Glomerular endothelial cell (primary cell): ENCODE measurements at regions not wholly inside any gene's neighbourhood (a gene's known extent, or its start where the extent isn't known, plus 50 kb on each side); places are given as distances from the start of the nearest gene placed in this dataset.
"Not testable (repeated sequence)": the region's sequence is repeated elsewhere in the genome, so short reads cannot be mapped to it uniquely, and the experiment has no call there.

Source experiments
- DNase-seq: peaks from one replicate; pipeline ENCODE4 v3.0.0-alpha.2; 2011; ENCODE audit warnings: low read depth, low spot score; ENCODE audit errors: extremely low read depth

DNA sequence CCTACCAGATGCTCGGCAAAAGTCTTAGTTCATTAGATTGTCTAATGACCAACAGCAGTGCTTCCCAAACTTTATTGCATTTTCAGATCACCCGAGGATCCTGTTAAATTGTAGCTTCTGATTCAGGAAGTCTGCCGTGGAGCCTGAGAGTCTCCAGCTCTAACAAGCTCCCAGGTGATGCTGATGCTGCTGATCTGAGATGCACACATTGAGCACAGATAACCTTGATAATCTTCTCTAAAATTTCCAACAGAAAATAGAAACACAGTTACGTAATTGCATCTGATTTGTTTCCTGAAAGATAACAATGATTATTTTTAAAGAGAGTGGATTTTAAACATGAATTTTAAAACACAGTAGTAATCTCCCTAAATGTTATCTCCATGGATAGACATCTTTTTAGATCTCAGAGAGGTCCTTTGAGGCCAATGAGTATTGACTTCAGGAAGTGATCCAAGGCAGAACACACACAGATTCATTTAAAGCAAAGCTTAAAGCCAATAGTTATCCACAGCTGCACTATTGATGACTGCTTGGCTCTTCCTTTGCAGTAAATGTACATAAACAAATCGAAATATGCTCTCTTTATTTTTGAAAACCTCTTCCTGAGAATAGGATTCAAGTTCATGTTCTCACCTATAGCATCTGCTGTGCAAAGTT, 122.8 kb upstream of the TNPO1 start:
- no peak for DNase-seq

DNA sequence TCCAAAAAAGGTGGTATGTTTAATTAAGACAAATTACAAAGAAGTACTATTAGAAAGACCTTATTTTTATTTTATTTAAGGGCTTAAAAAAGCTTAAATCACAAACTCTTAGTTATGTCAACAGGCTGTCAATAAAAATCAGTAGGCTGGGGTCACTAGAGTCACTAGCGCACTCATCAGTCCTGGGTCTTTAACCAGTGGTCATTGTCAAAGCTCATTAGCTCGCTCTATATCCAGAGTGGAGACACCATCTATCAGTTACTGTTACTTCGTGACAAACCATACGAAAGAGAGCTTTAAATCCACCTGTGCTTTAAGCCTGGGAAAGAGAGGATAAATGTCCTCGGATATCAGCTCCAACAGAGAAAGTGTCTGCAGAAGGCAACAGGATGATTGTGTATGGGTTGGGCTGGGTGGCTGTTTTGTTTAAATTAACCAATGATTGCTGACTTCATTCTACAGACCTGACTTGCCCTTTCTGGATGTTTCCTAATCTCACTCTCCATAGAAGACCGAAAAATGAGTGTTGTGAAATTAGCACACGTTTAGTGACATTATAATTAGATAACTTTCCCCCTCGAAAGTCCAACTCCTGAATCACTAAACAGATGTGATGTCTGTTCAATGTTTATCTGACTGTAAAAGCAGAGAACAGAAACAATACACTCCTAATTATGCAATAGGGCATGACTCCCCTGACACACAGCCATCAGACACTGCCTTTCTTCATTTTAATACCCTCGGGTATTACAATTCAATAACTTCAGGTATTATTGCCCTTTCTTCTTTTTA, 123.6 kb upstream of the TNPO1 start:
- no peak for DNase-seq

DNA sequence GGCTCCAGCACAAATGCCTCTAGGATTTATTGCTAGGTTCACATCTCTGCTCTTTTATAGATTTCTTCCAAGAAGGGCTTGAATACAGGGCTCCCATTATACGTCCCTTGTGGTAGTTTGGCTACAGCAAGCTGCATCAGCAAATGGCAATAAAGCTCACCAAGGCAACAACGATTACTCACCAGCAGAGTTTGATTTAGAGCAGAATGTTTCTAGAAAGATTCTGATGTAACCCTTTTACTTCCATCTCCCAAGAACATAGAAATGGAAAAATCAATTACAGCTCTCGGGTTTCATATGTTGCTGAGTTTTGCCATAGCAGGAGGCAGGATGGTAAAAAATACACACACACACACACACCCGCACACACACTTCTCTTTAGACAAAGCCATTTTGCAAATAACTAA, 124.2 kb upstream of the TNPO1 start:
- no peak for DNase-seq

DNA sequence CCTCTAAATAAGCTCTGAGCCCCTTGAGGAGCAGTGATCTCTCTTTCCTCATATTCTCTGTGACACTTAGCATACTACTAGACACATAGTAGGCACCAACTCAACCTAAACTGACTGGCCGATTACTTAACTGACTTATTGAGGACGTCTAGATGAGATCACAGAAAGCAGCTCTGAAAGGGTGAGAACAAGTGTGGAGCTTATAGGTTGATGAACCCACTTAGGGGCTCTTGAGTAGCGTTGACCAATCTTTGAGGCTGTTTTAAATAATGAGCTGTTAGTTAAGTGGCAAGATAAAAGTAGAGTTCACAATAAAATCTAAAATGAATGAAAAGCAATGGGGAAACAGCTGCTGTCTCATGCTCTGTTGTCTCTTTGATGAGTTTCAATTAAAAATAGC, 124.7 kb upstream of the TNPO1 start:
- no peak for DNase-seq

DNA sequence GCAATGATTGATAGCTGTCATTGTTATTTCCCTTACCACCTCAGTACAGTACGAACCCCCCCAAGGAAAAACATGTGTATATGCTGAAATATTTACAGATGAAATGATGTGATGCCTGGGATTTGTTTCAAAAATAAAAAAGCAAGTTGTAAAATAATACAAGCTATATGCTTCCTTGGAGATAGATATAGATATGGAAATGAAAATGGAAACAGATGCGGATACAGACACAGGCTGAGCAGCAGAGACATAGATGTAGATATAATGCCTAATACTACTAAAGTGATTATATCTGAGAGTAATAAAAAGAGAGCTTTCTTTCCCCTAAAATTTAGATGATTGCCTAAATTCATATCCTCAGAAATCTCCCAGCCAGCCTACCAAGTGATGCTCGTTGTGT, 127.5 kb upstream of the TNPO1 start:
- no peak for DNase-seq

DNA sequence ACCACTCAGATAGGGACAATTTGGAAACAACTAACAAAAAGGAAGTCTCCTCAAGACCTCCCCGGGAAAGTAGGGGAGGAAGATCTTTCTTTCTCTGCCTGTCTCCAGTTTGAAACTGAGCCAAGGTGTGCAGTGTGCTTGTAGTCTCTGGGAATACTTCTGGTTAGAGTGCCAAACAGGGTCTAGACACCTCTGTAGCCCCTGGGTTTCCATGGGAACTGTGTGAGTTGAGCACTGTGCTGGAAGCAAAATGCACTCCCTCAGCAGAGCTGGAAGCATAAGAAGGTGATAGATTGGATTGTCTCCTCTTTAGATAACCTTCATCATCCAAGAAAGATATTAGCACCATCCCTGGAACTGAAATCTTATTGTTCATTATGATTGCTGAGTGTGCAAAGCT, 129.2 kb upstream of the TNPO1 start:
- DNase-seq = no peak

DNA sequence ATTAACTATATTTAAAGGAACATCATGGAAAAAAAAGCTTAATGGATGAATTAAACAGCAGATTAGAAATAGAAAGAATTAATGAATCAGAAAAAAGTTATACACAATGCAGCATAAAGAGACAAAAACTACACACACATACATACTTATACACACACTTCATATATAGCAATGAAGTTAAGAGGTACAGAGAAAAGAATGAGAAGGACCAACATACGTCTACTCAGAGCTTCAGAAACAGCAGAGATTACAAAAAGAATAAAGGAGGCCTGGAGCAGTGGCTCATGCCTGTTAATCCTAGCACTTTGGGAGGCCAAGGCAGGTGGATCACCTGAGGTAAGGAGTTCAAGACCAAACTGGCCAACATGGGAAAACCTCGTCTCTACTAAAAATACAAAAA, 133.9 kb upstream of the TNPO1 start:
- no peak for DNase-seq

DNA sequence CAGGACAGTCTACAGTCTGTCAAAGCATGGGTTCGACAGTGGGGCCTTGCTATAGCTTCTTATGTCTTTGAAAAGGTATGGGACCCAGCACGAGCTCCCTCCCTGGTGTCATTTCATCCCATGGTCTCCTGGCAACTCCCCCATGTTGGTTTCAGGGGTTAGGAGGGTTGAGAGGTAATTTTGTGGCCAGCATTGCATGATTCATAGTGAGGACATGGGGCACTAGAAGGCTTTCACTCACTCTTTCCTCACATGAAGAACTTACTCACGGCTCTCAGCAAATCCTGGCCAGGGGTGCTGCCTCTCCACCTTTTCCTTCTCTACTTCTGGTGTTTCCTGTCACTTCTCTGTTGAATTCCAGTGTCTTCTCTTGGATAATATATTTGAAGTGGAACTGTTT, 134.7 kb upstream of the TNPO1 start:
- no peak for DNase-seq

DNA sequence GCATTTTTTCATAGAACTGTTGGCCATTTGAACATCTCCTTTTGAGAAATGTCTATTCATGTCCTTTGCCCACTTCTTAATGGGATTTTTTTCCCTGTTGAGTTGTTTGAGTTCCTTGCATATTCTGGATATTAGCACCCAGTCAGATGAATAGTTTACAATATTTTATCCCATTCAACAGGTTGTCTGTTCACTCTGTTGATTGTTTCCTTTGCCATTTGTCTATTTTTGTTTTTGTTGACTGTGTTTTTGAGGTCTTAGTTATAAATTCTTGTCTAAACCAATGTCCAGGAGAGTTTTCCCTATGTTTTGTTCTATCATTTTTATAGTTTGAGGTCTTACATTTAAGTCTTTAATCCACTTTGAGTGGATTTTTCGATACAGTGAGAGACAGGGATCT, 139.0 kb upstream of the TNPO1 start:
- DNase-seq = no peak

DNA sequence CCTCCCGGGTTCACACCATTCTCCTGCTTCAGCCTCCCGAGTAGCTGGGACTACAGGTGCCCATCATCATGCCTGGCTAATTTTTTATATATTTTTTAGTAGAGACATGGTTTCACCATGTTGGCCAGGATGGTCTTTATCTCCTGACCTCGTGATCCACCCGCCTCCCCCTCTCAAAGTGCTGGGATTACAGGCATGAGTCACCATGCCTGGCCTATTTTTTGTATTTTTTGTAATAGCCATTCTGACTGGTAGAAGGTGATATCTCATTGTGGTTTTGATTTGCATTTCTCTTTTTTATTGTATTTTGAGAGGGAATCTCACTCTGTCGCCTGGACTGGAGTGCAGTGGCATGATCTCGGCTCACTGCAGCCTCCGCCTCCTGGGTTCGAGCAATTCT, 139.6 kb upstream of the TNPO1 start:
- not testable (repeated sequence) for DNase-seq

DNA sequence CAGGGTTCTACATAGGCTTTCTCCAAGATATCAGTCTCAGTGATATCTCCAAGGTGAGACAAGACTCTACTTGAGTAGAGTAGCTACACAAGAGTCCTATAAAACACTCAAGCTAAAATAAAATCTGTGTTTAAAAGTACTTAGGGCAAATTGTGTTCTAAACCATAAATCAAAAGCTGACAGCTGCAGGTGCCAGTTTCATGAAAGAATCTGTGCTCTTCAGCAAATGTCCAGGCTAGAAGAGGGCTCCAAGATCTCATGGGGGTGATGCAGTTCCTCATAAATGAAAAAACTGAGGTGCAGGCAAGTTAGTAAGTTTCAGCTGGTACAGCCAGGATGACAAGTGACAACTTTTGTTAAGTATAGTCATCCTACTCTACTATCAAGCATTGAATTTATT, 142.8 kb upstream of the TNPO1 start:
- no peak for DNase-seq

DNA sequence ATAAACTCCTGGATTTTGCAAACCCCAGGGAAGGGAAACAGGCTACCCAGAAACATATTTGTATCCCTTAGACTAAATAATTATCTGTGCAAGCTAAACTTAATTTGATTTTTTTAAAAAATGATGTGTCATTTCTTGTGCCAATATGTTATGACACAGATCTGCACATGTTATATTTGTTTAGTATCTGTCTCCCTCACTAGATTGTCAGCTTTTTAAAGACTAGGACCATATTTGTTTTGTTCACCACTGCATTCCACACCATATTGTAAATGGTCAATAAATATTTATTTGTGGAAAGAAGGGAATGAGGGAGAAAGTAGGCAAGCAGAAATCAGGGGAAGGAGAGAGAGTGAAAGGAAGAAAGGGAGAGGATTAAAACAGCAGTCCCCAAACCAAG, 143.3 kb upstream of the TNPO1 start:
- DNase-seq = no peak

DNA sequence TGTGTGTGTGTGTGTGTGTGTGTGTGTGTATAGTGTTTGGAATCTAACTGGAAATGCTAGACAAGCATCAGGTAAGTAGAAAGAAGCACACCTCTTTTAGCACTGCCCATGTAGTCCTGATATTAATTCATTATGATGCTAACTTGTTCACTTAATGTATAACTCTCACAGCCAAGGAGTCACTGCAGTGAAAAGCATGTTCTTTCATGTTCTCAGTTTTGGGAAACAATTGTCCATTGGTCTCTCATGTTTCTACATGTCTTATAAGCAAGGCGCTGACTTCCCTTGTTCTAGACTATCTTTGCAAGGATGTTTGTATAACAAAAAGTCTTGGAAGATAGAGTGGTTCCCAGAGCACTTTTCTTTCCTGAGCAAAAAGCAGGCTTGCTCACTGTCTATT, 148.8 kb upstream of the TNPO1 start:
- DNase-seq = no peak

DNA sequence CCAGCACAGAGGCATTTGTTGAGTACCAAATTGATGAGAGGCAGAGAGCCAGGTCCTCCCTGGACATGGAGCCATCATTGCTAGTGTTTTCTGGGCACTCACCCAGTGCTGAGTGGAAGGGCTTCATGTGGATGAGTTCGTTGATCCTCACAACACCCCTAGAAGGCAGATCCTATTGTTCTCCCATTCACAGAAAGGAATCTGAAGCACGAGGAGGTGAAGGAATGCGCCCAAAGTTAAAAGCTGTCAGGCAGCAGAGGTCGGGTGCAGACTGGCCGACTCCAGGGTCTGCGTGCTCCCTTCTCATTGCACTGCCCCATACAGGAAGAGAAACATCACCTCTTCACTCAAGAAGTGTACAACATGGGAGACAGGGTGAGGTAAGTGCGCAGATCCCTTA, 153.5 kb upstream of the TNPO1 start:
- no peak for DNase-seq

DNA sequence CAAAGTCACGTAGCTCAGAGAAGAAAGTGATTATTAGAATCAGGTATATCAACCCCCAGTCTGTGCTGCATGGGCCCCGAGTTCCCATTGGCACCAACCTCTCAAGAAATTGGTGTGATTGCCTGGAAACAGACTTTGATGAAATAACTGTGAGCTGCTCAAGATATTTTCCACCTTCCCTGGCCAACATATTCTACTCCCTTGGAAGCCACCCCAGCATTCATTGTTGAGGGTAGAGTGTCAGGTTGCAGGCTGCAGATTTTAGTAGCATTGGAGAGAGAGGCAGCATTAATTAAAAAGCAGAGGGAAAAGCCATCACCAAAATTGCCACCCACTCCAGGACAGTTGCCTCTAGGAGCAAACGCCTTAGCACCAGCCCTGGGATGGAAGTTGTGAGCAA, 154.2 kb upstream of the TNPO1 start:
- DNase-seq = no peak

DNA sequence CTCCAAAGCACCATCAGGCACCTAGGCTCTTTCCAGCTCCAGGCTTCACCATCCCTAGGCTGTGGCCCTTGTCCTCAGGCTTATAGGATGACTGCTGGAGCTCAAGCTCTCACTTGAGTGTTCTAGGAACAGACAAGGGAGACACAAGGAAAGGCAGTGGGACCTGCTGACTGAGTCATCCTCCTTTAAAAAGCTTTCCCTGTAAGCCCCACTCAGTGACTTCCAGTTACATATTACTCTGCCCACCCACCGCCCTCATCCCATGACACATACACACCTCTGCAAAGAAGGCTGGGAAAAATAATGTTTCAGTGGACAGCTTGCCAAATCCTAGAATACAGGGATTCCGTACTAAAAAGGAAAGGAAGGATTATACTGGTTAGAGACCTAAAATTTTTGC, 154.2 kb upstream of the ZNF366 start:
- DNase-seq = no peak

DNA sequence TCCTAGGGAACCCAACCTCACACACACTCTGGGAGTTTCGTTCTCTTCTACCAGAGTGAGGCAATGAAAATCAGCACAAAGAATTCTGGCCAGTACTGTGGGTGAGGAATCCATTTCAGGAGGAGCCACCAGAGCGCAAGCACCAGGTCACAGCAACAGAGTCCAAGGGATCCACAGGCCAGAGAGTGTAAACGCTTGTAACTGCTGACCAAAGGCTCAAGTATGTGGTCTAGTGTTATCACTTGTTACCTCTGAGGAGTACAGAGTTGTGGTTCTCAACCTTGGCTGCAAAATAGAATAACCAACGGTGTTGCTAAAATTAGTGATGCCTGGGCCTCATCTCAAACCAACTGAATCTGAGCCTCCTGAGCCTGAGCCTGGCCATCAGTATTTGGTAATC, 152.5 kb upstream of the ZNF366 start:
- no peak for DNase-seq

DNA sequence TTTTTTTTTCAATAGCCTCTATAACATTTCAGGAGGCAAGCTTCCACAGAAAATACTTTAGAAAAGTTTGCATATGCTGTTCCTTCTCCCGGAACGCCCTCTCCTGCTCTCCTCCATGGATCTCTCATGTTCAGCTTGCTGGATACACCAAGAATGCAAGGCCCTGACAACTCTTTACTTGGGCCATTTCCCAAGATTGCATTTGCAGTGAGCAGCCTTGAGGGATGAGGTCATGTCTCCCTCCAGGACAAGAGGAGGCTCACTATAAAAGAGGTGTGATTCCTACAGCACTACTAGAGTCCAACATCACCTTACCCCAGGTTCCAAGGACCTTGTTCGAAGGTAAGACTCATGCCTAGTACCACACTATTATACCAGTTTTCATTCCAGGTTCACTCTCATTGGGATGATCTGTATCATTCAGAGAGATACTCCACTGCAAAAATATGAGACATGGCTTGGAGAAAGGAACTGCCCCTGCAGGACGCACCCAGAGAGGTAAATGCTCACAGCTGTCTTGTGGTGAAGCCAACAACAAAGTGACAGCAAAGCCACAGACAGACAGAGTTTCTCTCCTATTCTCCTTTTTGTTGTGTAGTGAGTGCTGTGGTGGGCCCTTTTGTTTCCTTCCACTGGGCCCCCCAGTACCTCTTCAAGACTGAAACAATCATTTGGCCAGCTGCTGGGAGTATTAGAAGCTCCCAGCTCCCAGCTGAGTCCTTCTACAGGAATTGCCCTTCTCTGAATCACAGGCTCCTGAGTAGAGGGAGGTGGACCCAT, 151.7 kb upstream of the ZNF366 start:
- no peak for DNase-seq

DNA sequence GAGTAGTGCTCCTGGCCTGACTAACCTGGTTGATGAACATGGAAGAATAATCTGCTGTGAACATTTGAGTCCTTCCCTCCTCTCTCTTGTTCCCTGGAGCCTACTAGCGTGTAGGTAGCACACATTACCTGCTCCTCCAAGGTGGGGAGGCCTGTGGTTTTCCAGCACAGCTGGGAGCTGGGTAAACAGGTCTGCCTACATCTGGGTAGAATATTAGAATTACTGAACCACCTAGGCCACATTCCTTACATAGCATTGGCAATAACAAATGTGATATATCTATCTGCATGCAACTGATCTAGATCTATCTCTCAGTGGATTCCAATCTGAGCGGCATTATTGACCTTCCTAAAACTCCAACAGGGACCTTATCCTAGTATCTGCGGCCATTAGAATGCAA, 151.0 kb upstream of the ZNF366 start:
- DNase-seq = no peak

DNA sequence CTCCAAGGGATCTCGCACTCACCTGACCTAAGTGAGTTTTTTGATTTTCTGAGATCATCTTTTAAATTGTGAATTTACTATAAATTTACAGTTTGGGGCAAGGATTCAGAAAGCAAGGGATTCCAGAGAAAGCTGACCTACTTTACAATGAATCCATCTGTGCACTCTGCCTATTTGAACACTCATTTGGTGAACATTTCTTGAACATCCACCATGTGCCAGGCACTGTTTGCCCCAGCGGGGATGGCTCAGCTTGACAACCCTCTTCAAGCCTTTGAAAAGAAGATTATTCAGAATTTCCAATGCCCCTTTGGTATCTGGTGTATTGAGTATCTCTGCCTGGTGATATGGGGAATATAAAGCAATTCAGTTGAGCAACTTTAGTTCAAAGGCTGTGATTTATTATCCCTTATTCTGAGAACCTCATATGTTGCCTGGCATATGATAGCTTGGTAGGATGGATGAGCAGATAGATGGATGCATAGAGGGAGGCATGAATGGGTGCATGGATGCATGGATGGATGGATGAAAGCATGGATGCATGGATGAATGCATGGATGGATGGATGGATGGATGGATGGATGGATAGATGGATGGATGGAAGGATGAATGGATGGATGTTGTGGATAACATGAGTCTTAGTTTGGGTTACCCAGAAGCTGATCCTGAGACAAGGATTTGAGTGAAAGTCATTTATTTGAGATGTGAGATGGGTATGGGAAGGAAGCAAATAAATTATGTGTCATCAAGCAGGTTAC, 149.7 kb upstream of the ZNF366 start:
- DNase-seq = no peak

DNA sequence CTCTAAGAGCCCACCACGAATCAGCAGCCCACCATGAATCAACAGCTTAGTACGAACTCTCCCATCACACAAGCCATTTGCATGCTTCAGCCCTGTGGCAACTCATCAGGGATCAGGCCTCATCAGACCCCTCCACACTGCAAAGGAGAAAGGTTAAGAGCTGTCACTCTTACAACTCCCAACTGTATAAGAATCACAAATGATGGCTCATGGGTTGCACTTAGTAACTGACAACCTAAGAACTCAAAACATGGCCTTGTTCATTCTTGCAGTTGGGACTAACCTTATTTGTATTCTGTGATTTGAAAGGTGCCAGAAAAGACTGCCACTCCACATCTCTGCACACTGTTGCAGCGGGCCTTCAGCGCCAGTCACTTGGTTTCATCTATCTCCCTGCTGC, 149.1 kb upstream of the ZNF366 start:
- no peak for DNase-seq
